HG02943 (cell line): ENCODE measurements at regions not wholly inside any gene's neighbourhood (a gene's known extent, or its start where the extent isn't known, plus 50 kb on each side); places are given as distances from the start of the nearest gene placed in this dataset.

Experiments
- ATAC-seq: cut with Tn5 transposase; IDR thresholded peaks from one replicate; pipeline ENCODE4 v1.9.1; 2021; ENCODE audit warnings: mild to moderate bottlenecking, low read depth, moderate library complexity; ENCODE audit not compliant: unreplicated experiment

GRCh38 chr17:77479372-77480198 is 338.8 kb downstream of the SEC14L1 start:
- no peak for ATAC-seq

- no peak for ATAC-seq
Observed at GRCh38 chr17:77480199-77480508, 339.4 kb downstream of the SEC14L1 start.

DNA sequence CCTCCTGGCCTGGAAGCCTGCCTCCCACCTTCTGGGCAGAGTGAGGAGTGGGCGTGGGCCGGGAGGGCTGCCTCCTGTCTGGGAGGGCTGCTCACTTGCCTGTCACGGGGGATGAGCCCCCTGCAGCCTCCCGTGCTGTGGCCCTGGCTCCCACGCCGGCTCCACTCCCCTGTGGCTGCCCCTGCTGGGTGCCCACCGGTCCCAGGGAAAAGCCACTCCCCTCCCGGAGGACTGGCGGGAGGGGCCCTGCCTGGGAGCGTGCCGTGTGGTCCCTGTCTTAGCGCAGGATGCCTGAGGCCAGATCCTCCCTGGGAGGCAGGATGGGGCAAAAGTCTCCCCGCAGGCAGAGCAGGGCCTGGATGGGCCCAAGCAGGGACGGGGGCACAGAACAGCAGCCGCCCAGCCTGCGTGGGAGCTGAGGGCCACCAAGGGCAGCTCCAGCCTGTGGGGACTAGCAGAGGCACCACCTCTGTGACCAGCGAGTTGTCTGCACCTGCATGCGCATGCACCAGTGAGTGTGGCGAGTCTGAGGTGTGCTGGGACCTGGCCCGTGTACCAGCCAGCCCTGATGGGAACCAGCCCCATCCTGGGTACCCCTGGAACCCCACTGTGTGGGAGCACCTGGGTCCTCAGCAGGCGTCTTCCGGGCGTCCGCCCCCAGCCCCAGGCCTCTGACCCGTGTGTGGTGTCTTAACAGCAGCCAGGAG is 339.9 kb downstream of the SEC14L1 start:
- no peak for ATAC-seq

DNA sequence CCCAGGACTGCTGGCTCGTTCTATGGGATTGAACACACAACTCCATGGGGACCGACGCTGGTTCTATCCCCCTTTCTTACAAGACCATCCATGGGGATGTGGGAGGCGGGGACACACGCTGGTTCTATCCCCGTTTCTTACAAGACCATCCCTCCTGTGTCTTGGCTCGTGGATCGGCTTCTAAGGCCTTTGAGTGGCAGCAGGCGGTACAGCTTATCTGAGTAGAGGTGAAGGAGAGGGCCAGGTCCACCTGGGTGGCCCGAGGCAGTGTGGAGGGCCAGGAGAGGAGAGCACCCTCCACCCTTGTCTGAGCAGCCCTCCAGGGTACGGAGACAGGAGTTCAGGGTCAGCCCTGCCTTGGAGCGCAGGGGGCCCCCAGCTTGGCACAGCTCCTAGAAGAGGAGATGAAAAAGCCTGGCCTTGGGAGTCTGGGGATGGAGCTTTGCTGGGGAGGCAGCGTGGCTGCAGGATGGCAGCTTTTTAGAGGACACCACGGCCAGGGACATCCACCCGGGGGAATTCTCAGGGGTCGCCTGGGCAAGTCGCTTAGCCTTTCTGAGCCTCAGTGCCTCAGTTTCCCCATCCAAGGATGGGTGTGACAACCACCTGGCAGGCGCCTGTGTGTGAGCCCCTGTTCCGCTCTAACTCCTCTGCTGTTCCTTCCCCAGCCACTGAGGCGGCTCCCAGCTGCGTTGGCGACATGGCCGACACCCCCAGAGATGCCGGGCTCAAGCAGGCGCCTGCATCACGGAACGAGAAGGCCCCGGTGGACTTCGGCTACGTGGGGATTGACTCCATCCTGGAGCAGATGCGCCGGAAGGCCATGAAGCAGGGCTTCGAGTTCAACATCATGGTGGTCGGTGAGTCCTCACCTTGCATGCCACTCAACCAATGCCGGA is 341.0 kb downstream of the SEC14L1 start:
- ATAC-seq = no peak

GRCh38 chr17:77482375-77483127 is 341.8 kb downstream of the SEC14L1 start:
- no peak for ATAC-seq

GRCh38 chr17:77483128-77483598 is 342.4 kb downstream of the SEC14L1 start:
- no peak for ATAC-seq

DNA sequence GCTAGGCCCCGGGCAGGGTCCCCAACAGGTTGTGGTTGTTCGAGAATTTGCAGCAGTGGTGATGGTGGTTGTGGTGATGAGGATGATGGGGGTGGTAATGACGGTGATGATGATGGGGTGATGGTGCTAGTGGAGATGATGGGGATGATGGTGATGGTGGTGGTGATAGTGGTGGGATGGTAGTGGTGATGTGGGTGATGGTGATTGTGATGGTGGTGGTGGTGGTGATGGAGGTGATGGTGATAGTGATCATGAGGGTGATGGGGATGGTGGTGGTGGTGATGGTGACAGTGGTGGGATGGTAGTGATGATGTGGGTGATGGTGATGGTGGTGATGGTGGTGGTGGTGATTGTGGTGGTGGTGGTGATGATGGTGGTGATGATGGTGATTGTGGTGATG is 343.3 kb downstream of the SEC14L1 start:
- no peak for ATAC-seq

DNA sequence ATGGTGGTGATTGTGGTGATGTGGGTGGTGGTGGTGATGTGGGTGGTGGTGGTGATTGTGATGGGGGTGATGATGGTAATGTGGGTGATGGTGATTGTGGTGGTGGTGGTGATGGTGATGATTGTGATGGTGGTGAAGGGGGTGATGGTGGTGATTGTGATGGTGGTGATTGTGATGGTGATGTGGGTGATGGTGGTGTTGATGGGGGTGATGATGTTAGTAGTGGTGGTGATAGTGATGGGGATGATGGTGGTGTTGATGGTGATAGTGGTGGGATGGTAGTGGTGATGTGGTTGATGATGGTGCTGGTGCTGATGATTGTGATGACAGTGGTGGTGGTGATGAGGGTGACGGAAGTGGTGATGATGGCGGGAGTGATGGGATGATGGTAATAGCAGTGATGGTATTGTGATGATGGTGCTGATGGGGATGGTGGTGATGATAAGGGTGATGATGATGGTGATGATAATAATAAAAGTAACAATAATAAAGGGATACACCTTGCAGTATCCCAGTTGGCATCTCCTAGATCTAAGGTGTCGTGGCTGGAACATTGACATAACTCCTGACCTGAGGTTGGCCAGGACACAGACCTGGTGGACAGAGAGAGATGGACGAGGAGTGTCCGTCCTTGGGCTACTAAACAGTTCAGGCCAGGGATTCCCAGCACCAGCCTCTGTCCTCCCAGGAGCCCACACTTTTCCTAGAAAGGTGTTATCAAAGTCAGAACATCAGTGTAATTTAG is 344.5 kb downstream of the SEC14L1 start:
- ATAC-seq = no peak

DNA sequence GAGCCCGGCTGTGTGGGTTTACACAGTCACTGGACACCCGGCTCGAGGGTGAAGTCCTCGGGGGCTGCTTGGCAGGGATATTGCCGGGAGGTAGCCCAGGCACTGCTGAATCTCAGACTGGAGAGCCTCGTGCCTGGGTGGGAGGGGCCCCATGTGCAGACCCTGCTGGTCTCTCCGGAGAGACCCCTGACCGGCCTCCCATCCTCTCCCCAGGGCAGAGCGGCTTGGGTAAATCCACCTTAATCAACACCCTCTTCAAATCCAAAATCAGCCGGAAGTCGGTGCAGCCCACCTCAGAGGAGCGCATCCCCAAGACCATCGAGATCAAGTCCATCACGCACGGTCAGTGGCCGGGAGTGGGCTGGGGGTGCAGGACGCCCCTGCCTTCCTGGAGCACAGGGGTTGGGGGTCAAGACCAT is 346.5 kb downstream of the SEC14L1 start:
- ATAC-seq = no peak

DNA sequence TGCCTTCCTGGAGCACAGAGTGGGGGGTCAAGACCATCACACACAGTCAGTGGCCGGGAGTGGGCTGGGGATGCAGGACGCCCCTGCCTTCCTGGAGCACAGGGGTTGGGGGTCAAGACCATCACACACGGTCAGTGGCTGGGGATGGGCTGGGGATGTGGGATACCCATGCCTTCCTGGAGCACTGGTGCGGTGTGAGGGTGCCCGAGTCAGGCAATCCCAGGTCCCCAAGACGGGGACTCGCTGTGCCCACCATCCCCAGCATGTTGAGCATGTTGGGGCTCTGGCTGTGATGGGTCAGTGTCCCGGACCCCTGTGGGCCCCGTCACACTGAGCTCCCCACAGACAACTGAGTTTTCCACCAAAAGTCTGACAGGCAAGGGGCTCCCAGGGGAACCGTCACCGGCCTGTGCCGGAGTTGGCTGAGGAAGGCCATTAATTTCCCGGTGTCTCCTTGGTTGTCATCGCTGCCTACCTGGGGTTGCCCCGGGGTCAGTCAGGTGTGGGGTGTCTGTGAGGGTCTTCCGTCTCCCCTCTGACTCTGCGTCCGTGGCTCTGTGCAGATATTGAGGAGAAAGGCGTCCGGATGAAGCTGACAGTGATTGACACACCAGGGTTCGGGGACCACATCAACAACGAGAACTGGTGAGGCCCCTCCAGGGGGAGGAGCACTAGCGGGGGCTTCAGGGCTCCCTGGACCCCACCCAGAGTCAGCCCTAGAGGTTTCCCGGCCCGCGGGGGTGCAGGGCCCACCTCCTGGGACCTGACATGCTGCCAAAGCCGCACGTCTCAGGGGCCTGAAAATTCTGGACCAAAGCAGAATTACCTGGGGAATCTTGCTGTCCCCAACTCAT is 347.1 kb downstream of the SEC14L1 start:
- no peak for ATAC-seq

DNA sequence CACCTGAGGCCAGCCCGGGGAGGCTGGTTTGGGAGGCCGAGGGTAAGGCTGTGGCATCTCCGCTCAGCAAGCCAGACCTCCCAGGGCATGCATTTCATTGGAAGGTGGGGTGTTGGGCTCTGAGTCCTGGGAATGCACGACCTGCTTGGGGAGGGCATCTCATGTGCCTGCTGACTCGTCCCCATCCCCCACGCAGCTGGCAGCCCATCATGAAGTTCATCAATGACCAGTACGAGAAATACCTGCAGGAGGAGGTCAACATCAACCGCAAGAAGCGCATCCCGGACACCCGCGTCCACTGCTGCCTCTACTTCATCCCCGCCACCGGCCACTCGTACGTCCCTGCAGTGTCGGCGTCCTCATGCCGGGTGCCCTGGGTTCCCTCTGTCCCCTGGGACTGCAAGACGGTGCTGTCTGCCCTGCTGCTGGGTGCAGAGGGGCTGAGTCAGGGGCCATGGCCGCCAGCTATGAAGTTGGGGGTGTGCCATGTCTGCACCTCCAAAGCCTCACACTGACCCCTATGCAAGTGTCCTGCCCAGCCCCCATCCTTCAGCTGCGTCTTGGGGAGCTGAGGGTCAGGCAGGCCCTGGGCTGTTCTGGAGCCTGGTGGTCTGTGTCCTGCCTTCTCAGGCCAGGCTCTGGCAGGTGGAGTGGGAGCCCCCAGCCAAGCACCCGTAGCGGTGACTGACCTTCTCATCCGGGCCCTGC is 347.9 kb downstream of the SEC14L1 start:
- ATAC-seq = no peak

DNA sequence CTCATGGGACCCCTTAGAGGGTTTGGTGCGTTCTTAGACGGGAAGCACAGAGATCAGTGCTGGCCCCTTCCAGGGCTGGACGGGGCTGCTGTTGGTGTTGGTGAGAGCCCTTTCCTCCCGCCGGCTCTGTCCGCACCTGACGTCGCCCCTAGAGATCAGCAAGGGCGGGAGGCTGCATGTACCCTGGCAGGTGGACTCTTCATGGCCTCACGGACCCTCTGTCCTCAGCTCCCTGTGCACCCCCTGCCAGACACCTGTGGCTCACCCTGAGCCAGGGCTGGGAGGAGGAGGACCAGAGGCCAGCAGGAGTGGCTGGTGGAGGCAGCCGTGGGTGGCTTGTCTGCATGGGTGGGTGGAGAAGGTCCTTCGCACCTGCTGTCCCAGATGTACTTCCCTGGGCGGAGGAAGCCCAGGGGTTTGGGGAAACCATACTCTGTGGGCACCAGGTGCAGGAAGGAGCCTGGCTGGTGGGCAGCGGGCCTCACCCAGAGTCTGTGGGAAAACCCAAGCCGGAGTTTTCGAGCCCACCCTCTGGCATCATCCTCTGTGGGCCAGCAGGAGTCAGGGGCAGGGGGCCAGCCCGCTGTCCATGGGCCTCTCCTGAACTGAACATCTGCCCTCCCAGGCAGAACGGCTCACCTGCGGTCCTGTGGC is 348.6 kb downstream of the SEC14L1 start:
- ATAC-seq = no peak

DNA sequence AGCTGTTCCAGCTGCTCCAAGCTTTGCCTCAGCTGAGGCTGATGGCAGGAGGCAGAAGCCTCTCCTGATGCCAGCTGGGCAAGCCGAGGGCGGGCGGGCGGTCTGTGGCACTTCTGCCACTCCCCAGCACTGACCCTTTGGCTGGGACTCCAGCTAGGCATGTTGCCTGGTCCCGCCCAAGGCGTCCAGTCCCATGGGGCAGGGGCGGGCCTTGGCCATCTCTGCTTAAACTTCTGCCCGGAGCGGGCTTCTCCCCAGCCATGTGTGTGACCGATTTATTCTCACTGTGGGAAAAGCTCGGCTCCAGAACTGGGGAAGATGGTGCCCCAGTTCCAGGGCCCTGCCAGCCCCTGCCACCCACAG is 349.1 kb downstream of the SEC14L1 start:
- no peak for ATAC-seq

DNA sequence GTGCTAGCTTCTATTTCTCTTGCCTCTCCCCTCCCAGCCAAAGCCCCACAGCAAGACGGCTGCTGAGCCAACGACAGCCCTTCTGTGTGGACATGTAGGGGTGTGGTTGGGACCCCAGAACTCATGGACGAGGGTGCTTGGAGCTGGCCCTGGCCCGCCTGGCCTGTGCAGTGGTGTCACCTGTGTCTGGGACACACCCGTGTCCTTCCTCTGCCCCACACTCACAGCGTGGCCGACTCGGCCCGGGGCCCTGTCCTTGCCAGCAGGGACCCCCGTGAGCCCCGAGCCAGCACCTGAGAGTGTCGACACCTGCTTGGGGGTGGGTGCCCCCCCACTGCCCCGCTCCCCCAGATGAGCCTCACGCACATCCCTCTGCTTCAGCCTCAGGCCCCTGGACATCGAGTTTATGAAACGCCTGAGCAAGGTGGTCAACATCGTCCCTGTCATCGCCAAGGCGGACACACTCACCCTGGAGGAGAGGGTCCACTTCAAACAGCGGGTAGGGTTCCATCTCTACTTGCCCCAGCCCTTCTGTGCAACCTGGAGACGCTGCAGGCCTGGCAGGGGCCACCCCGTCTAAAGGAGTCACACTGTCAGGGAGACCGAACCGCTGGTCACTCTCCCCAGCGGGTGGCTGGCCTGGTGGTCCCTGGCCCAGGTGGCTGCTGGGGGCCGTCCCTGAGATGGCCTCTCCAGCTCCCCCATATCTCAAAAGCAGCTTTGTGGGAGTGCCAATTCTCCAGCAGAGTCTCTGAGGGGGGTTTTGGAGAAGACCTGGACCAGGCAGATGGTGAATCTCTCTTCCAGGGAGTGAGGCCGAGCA is 349.8 kb downstream of the SEC14L1 start:
- no peak for ATAC-seq

GRCh38 chr17:77491921-77492445 is 351.2 kb downstream of the SEC14L1 start:
- ATAC-seq = no peak

- ATAC-seq = no peak
Observed at GRCh38 chr17:77492446-77493237, 351.9 kb downstream of the SEC14L1 start.
